ENCODE measurements at regions not wholly inside any gene's neighbourhood (a gene's known extent, or its start where the extent isn't known, plus 50 kb on each side); places are given as distances from the start of the nearest gene placed in this dataset.

DNA sequence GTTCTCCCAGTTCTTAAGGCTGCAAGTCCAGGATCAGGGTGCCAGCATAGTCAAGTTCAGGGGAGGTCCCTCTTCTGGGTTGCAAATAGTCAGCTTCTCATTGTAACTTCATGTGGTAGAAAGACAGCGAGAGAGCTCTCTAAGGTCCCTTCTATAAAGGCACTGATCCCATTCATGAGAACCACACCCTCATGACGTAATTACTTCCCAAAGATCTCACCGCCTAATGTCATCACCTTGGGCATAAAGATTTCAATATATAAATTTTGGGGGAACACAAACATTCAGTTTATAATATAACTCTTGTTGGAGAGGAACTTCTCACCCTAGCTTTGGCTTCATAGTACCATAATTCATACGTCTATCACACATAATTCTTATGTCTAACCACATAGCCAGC lies 203.9 kb upstream of the VLDLR start:
- Histone ChIP-seq H3K4me3 (no peak overlapping the region), H3K27ac (no peak overlapping the region), H3K36me3 (no peaks in the 10 kb centered on the region), H3K4me1 (no peaks in the 10 kb centered on the region), H3K9me3 (no peaks in the 10 kb centered on the region), H3K27me3 (no peaks in the 10 kb centered on the region)
- TF ChIP-seq, protein P1, sequence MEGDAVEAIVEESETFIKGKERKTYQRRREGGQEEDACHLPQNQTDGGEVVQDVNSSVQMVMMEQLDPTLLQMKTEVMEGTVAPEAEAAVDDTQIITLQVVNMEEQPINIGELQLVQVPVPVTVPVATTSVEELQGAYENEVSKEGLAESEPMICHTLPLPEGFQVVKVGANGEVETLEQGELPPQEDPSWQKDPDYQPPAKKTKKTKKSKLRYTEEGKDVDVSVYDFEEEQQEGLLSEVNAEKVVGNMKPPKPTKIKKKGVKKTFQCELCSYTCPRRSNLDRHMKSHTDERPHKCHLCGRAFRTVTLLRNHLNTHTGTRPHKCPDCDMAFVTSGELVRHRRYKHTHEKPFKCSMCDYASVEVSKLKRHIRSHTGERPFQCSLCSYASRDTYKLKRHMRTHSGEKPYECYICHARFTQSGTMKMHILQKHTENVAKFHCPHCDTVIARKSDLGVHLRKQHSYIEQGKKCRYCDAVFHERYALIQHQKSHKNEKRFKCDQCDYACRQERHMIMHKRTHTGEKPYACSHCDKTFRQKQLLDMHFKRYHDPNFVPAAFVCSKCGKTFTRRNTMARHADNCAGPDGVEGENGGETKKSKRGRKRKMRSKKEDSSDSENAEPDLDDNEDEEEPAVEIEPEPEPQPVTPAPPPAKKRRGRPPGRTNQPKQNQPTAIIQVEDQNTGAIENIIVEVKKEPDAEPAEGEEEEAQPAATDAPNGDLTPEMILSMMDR (IDR thresholded peaks at IDR 0.05), result no peak
- ATAC-seq, result no peak
- DNase-seq, result no peak
- intact Hi-C loops (cut with DNase I), result no loop called here

- DNase-seq (no peak), ATAC-seq (no peak)
- TF ChIP-seq, protein P1 (IDR thresholded peaks at IDR 0.05), result no peak
- Histone ChIP-seq H3K4me3 (no peak overlapping the region), H3K27ac (no peak overlapping the region), H3K36me3 (no peaks in the 10 kb centered on the region), H3K4me1 (no peaks in the 10 kb centered on the region), H3K27me3 (no peaks in the 10 kb centered on the region), H3K9me3 (no peaks in the 10 kb centered on the region)
- intact Hi-C loops (cut with DNase I), result no loop called here
These were observed 203.0 kb upstream of the VLDLR start for GRCh38 chr9:2418619-2419018.

DNA sequence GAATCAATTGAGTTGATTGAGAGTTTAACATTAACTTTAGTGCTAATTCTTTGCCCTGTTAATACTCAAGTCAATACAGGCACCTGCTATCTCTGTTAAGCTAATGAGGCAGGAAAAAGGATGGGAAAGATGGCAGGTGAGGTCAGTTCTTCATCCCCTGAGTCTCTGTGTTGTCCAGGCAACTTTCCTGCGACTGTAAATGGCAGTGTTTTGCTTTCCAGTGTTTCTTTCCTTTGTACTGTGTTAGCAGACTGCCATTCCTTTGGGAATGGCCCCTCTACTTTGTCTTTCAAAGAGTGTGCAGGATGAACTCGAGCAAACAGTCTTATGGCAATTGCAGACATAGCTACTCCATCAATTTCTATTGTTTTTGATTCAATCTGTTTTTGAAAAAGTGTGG lies 202.2 kb upstream of the VLDLR start:
- ATAC-seq (no peak), DNase-seq (no peak)
- intact Hi-C loops (cut with DNase I), result no loop called here
- H3K4me3 ChIP-seq, result no peak overlapping the region
- H3K9me3 ChIP-seq, result no peaks in the 10 kb centered on the region
- TF ChIP-seq, protein P1 (IDR thresholded peaks at IDR 0.05), result no peak
- H3K27me3 ChIP-seq, result no peaks in the 10 kb centered on the region
- H3K36me3 ChIP-seq, result no peaks in the 10 kb centered on the region
- H3K4me1 ChIP-seq, result peaks cover 4% of the 10 kb centered on the region
- H3K27ac ChIP-seq, result no peak overlapping the region

DNA sequence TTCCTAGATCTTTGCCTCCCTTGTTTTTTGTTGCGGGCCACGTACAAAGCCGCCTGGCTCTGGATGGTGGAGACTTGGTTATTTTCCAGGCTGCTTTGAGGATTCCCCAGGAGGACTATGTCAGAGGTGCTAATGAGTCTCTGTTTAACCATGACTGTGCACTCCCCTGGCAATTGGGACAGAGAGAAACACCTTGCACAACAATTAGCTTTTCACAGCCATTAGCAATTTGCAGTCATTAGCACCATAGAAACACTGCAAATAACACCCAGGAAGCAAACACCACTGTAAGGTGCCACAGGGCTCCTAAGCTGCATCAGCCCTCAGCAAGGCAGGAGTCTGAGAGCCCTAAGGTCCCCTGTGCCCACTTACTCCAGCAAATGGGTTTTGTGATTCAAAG lies 201.0 kb upstream of the VLDLR start:
- Histone ChIP-seq H3K4me3 (no peak overlapping the region), H3K9me3 (no peaks in the 10 kb centered on the region), H3K36me3 (no peaks in the 10 kb centered on the region), H3K27ac (no peak overlapping the region), H3K4me1 (peaks cover 10% of the 10 kb centered on the region), H3K27me3 (no peaks in the 10 kb centered on the region)
- ATAC-seq (no peak), DNase-seq (no peak)
- intact Hi-C loops (cut with DNase I), result no loop called here
- TF ChIP-seq, protein P1 (IDR thresholded peaks at IDR 0.05), result no peak

DNA sequence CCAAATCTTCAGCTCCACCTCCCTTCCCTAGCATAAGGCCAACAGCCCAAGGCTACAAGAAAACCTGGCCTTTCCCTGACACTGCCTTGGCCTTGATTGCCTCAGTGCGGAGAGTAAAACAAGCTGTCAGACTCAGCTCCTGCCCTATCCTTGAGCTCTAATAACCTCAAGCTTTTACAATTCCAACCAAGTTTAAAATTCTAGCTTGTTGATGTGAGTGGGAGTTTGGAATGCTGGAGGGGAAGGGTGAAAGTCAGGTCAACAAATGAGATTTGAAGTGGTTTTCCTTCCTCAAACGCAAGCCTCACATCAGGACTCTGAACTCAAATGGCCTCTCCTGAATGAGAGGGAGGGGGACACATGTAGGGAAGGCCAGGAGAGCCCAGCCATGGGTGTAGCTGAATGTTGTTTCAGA lies 197.0 kb upstream of the VLDLR start:
- TF ChIP-seq, protein P1 (IDR thresholded peaks at IDR 0.05), result no peak
- DNase-seq (no peak), ATAC-seq (peak; percentile 36)
- intact Hi-C loops (cut with DNase I), result no loop called here
- H3K27me3 ChIP-seq, result no peaks in the 10 kb centered on the region
- peak overlapping the region; percentile 9 for H3K27ac ChIP-seq
- H3K36me3 ChIP-seq, result no peaks in the 10 kb centered on the region
- peaks cover 10% of the 10 kb centered on the region for H3K4me1 ChIP-seq
- H3K4me3 ChIP-seq, result no peak overlapping the region
- H3K9me3 ChIP-seq, result no peaks in the 10 kb centered on the region

DNA sequence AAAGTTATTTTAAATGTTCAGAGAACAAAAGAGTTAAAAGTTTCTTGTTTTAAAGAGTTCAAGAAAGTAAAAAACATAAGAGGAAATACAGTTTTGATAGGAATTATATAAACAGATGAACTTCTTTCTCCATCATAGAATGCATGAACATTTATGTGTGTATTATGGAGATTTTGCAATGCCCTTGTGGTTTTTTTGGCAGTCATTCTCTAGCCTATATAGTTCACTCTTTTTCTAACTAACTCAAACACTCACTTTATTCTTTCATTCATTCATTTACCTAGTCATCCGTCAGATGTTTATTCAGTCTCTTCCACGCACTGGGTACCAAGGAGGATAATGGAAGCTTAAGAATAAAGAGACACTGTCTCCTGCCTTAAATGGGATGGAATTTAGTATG lies 195.9 kb upstream of the VLDLR start:
- no peak overlapping the region for H3K4me3 ChIP-seq
- no peak for DNase-seq
- peaks cover 10% of the 10 kb centered on the region for H3K4me1 ChIP-seq
- no peaks in the 10 kb centered on the region for H3K9me3 ChIP-seq
- no peak overlapping the region for H3K27ac ChIP-seq
- no peaks in the 10 kb centered on the region for H3K27me3 ChIP-seq
- H3K36me3 ChIP-seq, result no peaks in the 10 kb centered on the region
- TF ChIP-seq, protein P1 (IDR thresholded peaks at IDR 0.05), result no peak
- intact Hi-C loops (cut with DNase I), result no loop called here
- ATAC-seq, result no peak
